ENCODE measurements at regions not wholly inside any gene's neighbourhood (a gene's known extent, or its start where the extent isn't known, plus 50 kb on each side); places are given as distances from the start of the nearest gene placed in this dataset.
"Not testable (repeated sequence)": the region's sequence is repeated elsewhere in the genome, so short reads cannot be mapped to it uniquely, and the experiment has no call there.

GRCh38 chr4:184335520-184335919 is 117.8 kb upstream of the ENPP6 start:
- H3K27ac Mint-ChIP-seq, result no peak overlapping the region
- H3K9me3 Mint-ChIP-seq, result peaks cover 15% of the 10 kb centered on the region
- no peaks in the 10 kb centered on the region for H3K36me3 Mint-ChIP-seq
- TF ChIP-seq CTCF (IDR thresholded peaks at IDR 0.05; ENCODE audit: unreplicated experiment), result no peak
- peaks cover 17% of the 10 kb centered on the region for H3K4me1 Mint-ChIP-seq
- H3K4me3 Mint-ChIP-seq, result no peak overlapping the region
- no peaks in the 10 kb centered on the region for H3K27me3 Mint-ChIP-seq (ENCODE audit: low read depth)
- no peak for DNase-seq (ENCODE audit: low spot score in 2 of 2, unreplicated experiment in 2 of 2)

GRCh38 chr4:184333446-184333845 is 115.8 kb upstream of the ENPP6 start:
- not testable (repeated sequence) for H3K4me3 Mint-ChIP-seq; H3K27me3 Mint-ChIP-seq (ENCODE audit: low read depth); H3K27ac Mint-ChIP-seq; H3K36me3 Mint-ChIP-seq; DNase-seq (ENCODE audit: low spot score in 2 of 2, unreplicated experiment in 2 of 2)
- Mint-ChIP-seq H3K4me1 (peaks cover 31% of the 10 kb centered on the region), H3K9me3 (peaks cover 11% of the 10 kb centered on the region)

- no peak for TF ChIP-seq CTCF (IDR thresholded peaks at IDR 0.05; ENCODE audit: unreplicated experiment)
- H3K36me3 Mint-ChIP-seq, result no peaks in the 10 kb centered on the region
- peaks cover 35% of the 10 kb centered on the region for H3K4me1 Mint-ChIP-seq
- no peak for DNase-seq (ENCODE audit: low spot score in 2 of 2, unreplicated experiment in 2 of 2)
- H3K4me3 Mint-ChIP-seq, result no peak overlapping the region
- no peaks in the 10 kb centered on the region for H3K9me3 Mint-ChIP-seq
- peak overlapping the region; percentile 51 for H3K27ac Mint-ChIP-seq
- no peaks in the 10 kb centered on the region for H3K27me3 Mint-ChIP-seq (ENCODE audit: low read depth)
Measured at GRCh38 chr4:184331268-184331995, 113.8 kb upstream of the ENPP6 start.

- not testable (repeated sequence) for H3K4me3 Mint-ChIP-seq; DNase-seq (ENCODE audit: low spot score in 2 of 2, unreplicated experiment in 2 of 2); H3K9me3 Mint-ChIP-seq; H3K27me3 Mint-ChIP-seq (ENCODE audit: low read depth); H3K36me3 Mint-ChIP-seq
- H3K4me1 Mint-ChIP-seq, result peaks cover 35% of the 10 kb centered on the region
- H3K27ac Mint-ChIP-seq, result peak overlapping the region; percentile 51
Measured at GRCh38 chr4:184330517-184331094, 112.9 kb upstream of the ENPP6 start.

GRCh38 chr4:184329659-184330400 is 112.2 kb upstream of the ENPP6 start:
- no peak for DNase-seq (ENCODE audit: low spot score in 2 of 2, unreplicated experiment in 2 of 2)
- Mint-ChIP-seq H3K4me1 (peaks cover 35% of the 10 kb centered on the region), H3K36me3 (no peaks in the 10 kb centered on the region), H3K4me3 (no peak overlapping the region), H3K27ac (peak overlapping the region; percentile 91), H3K9me3 (no peaks in the 10 kb centered on the region), H3K27me3 (ENCODE audit: low read depth) (no peaks in the 10 kb centered on the region)
- TF ChIP-seq CTCF (IDR thresholded peaks at IDR 0.05; ENCODE audit: unreplicated experiment), result no peak

GRCh38 chr4:184329235-184329634 is 111.6 kb upstream of the ENPP6 start:
- no peak for DNase-seq (ENCODE audit: low spot score in 2 of 2, unreplicated experiment in 2 of 2)
- Mint-ChIP-seq H3K27ac (peak overlapping the region; percentile 91), H3K4me1 (peaks cover 35% of the 10 kb centered on the region), H3K4me3 (no peak overlapping the region), H3K27me3 (ENCODE audit: low read depth) (no peaks in the 10 kb centered on the region), H3K36me3 (no peaks in the 10 kb centered on the region), H3K9me3 (no peaks in the 10 kb centered on the region)
- TF ChIP-seq CTCF (IDR thresholded peaks at IDR 0.05; ENCODE audit: unreplicated experiment), result no peak
